ENCODE measurements at regions not wholly inside any gene's neighbourhood (a gene's known extent, or its start where the extent isn't known, plus 50 kb on each side); places are given as distances from the start of the nearest gene placed in this dataset.

GRCh38 chr7:136702913-136703312, 165.5 kb upstream of the CHRM2 start:
- no peak for TF ChIP-seq CTCF (conservative IDR thresholded peaks at IDR 0.05; ENCODE audit: low read depth, low read length)
- TF ChIP-seq EZH2 (IDR thresholded peaks at IDR 0.05; ENCODE audit: low read length, unreplicated experiment): no peak
